ENCODE measurements at regions not wholly inside any gene's neighbourhood (a gene's known extent, or its start where the extent isn't known, plus 50 kb on each side); places are given as distances from the start of the nearest gene placed in this dataset.

DNA sequence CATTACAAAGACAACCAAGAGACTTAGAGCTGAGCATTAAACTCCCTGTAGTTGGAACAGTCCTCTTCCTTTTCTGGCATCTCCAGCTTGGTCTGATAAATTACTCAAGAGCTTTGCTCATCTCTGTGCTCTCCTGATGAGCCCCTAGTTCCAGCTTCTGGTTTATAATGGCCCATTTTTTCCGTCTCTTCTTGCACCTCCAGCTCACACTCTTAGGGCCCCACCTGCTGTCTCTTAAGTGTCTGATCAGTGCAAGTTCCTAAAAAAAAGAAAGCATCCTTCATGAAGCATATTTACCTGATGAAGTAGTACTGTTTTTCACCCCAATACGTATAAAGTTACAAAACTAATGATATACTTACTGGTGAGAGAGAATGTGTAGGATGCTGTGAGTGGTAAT lies 822.9 kb downstream of the RNF144A start:
- TF ChIP-seq, protein P1, sequence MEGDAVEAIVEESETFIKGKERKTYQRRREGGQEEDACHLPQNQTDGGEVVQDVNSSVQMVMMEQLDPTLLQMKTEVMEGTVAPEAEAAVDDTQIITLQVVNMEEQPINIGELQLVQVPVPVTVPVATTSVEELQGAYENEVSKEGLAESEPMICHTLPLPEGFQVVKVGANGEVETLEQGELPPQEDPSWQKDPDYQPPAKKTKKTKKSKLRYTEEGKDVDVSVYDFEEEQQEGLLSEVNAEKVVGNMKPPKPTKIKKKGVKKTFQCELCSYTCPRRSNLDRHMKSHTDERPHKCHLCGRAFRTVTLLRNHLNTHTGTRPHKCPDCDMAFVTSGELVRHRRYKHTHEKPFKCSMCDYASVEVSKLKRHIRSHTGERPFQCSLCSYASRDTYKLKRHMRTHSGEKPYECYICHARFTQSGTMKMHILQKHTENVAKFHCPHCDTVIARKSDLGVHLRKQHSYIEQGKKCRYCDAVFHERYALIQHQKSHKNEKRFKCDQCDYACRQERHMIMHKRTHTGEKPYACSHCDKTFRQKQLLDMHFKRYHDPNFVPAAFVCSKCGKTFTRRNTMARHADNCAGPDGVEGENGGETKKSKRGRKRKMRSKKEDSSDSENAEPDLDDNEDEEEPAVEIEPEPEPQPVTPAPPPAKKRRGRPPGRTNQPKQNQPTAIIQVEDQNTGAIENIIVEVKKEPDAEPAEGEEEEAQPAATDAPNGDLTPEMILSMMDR (IDR thresholded peaks at IDR 0.05) = no peak
- TF ChIP-seq POLR2A (IDR thresholded peaks at IDR 0.05) = no peak

Data from adrenal gland (tissue), 5 donors.